GM18517 (cell line): ENCODE measurements at regions not wholly inside any gene's neighbourhood (a gene's known extent, or its start where the extent isn't known, plus 50 kb on each side); places are given as distances from the start of the nearest gene placed in this dataset.

Experiments
- ATAC-seq: cut with Tn5 transposase; IDR thresholded peaks from one replicate; pipeline ENCODE4 v1.9.1; 2021; ENCODE audit warnings: mild to moderate bottlenecking, moderate library complexity; ENCODE audit not compliant: unreplicated experiment

GRCh38 chr2:17309741-17310339 lies 208.4 kb downstream of the RAD51AP2 start:
- peak; percentile 93 for ATAC-seq

GRCh38 chr2:17309181-17309580 lies 209.1 kb downstream of the RAD51AP2 start:
- no peak for ATAC-seq

DNA sequence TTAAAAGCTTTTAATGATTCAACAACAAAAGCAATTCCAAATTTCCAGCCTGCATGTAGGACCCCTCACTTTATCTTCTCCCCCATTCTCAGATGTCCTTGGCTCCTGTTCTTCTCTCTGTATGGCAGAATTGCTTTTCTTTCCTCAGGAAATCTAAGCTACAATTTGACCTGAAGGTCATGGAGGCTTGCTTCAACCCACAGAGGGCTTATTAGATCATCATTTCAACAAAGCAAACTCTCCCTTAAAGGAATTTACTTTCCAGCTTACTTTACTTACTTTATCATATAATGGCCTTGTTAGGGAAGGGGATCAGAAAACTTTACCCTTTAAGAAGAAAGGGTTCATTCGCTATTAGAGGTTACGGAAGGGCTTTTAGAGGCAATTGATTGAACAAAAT lies 211.5 kb downstream of the RAD51AP2 start:
- ATAC-seq, result no peak

DNA sequence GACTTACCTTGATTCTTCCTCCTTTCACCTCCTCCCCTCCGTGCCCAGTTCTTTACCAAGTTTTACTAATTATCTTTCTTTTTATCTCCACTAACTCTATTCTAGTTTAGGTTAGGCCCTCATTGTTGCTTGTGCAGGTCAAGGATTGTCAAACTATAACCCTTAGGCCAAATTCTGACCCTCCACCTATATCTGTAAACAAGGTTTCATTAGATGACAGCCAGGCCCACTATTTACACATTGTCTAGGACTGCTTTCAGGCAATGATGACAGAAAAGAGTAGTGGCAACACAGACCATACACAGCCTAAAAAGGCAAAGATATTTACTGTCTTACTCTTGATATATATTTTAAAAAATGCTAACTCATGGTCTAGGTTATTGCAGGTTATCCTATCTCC lies 212.0 kb downstream of the RAD51AP2 start:
- no peak for ATAC-seq

- no peak for ATAC-seq
Measured at GRCh38 chr2:17303521-17303920, 214.7 kb downstream of the RAD51AP2 start.

GRCh38 chr2:17303054-17303453 lies 215.2 kb downstream of the RAD51AP2 start:
- no peak for ATAC-seq

GRCh38 chr2:17302281-17302680 lies 216.0 kb downstream of the RAD51AP2 start:
- no peak for ATAC-seq

DNA sequence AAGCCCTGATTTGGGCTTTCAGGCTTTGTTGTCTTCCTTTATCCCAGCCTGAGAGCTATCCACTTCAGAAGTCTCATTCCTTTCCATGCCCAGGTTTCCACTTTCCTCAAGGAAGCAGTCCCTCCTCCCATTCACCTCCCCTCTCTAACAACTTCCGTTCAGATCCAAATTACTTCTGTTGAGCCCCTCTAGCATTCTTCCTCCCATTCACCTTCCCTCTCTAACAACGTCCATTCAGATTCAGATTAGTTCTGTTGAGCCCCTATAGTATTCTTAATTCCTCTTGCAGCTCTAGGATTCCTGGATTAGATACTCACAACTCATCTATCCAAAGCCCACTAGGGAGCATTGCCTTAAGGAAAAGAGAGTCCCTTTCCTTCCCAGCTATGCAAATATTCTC lies 216.8 kb downstream of the RAD51AP2 start:
- ATAC-seq, result no peak

GRCh38 chr2:17299891-17300540 lies 218.2 kb downstream of the RAD51AP2 start:
- ATAC-seq, result no peak

DNA sequence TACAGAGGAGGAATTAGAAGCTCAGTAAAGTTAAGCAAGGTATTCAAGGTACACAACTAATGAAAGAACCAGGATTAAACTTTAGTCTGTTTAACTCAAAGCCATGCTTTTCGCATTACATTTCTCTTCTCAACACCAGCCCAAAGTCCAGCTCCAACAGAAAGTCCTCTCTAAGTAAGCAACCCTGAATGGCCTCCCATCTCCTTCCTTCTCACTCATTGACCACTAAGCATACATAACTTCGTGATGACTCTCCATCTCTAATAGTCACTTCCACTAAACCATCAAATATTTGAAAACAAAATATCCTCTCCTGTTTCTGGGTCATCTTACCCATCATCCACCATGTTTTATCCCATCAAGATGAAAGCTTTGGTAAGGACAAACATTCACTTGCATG lies 219.8 kb downstream of the RAD51AP2 start:
- no peak for ATAC-seq

DNA sequence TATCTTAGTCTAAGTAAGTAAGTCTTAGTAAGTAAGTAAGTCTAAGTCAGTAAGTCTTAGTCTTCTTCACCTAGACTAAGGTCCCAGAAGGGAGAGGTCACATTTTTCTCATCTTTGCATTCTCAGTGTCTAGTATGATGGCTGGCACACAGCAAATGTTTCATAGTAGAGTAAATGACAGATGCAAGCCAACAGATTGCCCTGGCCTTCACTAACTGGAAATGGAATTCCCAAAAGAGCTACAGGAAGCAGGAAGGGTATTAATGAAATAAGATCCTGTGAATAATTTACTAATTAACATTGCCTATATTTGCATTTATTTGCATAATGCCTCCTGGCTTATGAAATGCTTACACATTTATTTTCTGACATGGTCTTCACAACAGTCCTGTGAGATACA lies 221.6 kb downstream of the RAD51AP2 start:
- ATAC-seq, result no peak

GRCh38 chr2:17289669-17290068 lies 228.6 kb downstream of the RAD51AP2 start:
- ATAC-seq, result no peak

DNA sequence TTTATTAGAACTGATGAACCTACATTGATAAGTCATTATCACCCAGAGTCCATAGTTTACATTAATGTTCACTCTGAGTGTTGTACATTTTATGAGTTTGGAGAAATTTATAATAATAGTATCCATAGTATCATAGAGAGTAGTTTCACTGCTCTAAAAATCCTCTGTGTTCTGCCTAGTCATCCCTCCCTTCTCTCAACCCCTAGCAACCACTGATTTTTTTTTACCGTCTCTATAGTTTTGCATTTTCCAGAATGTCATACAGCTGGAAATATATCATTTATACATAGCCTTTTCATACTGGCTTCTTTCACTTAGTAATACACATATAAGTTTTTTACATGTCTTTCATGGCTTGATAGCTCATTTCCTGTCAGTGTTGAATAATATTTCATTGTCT lies 231.1 kb downstream of the RAD51AP2 start:
- no peak for ATAC-seq

- ATAC-seq, result no peak
Measured at GRCh38 chr2:17282826-17283225, 235.4 kb downstream of the RAD51AP2 start.

DNA sequence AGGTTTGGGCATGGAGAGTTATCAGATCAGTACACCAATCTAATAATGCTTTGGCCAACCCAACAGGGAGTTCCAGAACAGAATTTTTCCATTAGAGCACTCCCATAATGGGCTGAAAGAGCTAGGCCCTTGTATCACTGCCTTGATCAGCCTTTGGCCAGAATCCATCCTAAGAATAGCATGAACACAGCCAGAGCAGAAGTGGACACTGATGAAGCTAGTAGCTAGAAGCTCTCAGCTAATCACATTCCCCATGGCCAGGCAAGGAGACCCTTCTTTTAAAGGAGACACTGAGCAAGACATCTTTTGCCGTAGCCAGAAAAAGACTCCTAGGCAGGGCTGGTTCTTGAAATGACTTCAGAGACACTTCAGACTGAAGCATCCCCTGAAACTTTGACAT lies 236.0 kb downstream of the RAD51AP2 start:
- no peak for ATAC-seq

GRCh38 chr2:17276220-17276619 lies 242.0 kb downstream of the RAD51AP2 start:
- ATAC-seq, result no peak

DNA sequence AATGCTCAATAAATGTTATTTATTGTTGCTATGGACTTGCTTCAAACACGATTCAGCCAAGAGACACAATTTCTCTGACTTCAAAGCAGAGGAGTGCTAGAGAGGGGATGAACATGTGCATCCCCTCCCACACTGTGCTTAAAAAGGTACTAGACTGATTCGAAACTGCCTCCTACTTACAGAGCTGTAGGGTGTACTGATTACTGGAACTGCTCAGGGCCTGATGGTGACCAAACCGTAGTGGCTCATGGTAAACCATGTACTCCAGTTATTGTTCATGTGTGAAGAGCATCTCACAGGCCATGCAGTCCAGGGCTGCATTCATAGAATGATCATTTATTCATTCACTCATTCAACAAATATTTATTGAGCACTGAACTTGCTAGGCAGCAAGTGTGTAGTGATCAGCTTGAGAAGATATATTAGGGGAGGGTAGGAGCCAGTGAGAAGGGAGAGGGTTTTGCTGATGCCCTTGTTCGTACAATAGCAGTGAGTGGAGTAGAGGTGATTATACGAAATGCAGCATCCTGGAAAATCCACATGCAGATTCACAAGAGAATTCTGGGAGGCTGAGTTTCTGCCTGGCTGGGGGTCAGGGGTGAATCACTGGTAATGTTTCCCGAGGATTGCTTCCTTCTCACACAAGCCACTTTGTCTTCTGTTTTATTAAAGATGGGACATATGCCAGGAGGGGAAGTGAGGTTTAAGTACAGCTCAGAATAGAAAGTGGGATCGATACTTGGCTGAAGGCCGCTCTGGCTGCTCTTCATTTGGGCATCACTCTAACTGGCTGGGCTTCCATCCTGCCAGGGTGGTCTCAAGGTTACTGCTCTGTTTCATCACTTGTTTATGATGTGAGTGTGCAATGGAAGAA lies 245.4 kb downstream of the RAD51AP2 start:
- peak; percentile 60 for ATAC-seq

DNA sequence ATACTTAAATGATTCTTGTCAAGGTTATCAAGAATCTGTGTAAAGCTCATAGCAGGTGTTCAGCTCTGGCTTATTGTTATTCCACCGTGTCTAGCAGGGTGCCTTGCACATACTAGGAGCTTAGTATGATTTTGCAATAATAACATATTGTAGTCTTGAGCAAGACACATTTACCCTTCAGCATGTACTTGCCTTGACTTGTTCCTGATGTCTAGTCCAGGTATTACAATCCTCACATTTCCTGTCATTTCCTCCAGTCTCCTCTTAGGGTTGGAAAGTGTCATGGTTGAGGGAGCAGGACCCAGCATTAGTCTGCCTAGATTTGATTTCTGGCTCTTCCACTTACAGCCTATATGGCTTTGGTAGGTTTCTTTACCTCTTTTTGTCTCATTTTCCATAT lies 246.1 kb downstream of the RAD51AP2 start:
- no peak for ATAC-seq

DNA sequence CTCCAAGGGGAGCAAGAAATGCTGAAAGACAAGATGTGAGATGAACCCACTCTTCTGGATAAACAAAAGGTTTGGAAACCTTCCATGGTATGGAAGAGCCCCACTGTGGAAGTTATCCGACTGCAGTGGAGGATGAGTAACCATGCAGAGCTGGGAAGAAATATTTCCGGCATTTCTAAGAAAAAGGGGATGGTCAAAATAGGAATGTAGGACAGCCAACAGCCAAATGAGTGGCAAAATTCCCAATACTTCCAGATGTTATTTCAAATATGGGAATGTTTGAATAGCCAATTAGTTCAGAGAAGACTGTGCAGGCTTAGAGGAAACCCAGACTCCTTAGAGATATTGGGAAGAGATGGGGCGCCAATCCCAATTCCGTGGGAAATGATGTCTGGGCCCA lies 246.8 kb downstream of the RAD51AP2 start:
- no peak for ATAC-seq

DNA sequence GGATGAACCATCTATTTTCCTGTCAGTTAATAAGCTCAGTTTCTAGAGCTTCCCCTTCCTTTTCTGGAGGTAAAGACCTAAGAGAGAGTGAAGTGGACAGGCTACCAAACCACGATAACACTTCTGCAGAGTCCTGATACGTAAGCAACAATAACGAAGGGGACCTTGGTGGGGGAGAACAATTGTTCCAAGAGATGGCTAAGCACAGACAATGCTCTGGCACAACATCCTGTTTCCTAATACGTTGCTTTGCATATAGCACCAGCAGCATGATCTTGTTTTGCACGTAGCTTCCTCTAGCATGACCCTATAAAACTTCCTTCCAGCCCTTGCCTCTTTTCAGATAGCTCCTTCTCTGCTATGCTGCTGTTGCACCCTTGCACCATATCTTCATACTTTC lies 247.3 kb downstream of the RAD51AP2 start:
- no peak for ATAC-seq

DNA sequence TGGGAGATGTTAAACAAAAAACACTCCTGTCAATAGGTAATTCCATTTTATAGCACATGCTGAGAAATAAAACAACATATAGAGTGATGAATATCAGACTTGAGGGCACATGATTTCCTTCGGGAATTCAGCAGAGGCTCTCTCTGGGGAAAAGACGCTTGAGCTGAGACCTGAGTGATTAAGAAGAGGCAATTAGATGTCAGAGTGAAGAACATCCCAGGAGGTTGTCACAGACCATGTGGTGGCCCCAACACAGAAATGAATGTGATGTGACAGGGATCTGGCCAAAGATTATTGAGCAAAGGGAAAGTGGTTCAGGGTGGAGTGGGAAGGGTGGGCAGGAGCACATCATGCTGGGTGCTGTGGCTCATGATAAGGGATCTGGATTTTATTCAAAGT lies 254.7 kb downstream of the RAD51AP2 start:
- ATAC-seq, result no peak
